ENCODE measurements at regions not wholly inside any gene's neighbourhood (a gene's known extent, or its start where the extent isn't known, plus 50 kb on each side); places are given as distances from the start of the nearest gene placed in this dataset. TPM values are rescaled to one million over a fixed set of nuclear protein-coding genes. Genes with fewer than 3 reads are reported as not detected.

Small RNA genes lying in the stretch of these regions (microRNA-seq; reads per million reads assigned to microRNA genes)
- gene AC234779.1 (ENCODE audit: insufficient read depth, insufficient read length), result not detected

Small RNA genes lying in the stretch of these regions (small RNA-seq; reads per million reads assigned to genes)
- gene AC234779.1, result 0 reads per million in 5 experiments
